ENCODE measurements at regions not wholly inside any gene's neighbourhood (a gene's known extent, or its start where the extent isn't known, plus 50 kb on each side); places are given as distances from the start of the nearest gene placed in this dataset.

- H2BK15ac ChIP-seq (ENCODE audit: low read length): no peak overlapping the region
- H3K36me3 ChIP-seq (replicated peaks in 1 of 2; ENCODE audit: control insufficient read depth in 2 of 2, insufficient read depth in 2 of 2, low read length in 2 of 2): no peaks in the 10 kb centered on the region
- H3K4me2 ChIP-seq (ENCODE audit: insufficient read depth, low read length, poor library complexity, severe bottlenecking): no peak overlapping the region
- no peak overlapping the region for H3K4ac ChIP-seq (ENCODE audit: low read length)
- H2BK12ac ChIP-seq (ENCODE audit: low read length): no peak overlapping the region
- H2BK5ac ChIP-seq (ENCODE audit: low read length): no peak overlapping the region
- peaks cover 0 to 2% of the 10 kb centered on the region in 2 donors for H3K4me1 ChIP-seq (ENCODE audit: control insufficient read depth in 2 of 2, insufficient read depth in 1 of 2, low read depth in 1 of 2, low read length in 2 of 2)
- H2BK120ac ChIP-seq (ENCODE audit: low read depth, low read length): no peak overlapping the region
- no peak overlapping the region for H2AFZ ChIP-seq (ENCODE audit: low read length)
- 100% methylated on average over 1 of the region's 3 CpGs; no CpG with 5 or more reads in 1 of the 2 donors for WGBS, 2 donors (ENCODE audit: extremely low coverage in 2 of 2, insufficient read length in 2 of 2, insufficient replicate concordance in 1 of 2)
- no peaks in the 10 kb centered on the region for H3K27me3 ChIP-seq (ENCODE audit: control insufficient read depth in 3 of 3, insufficient read depth in 3 of 3, low read depth in 1 of 3, low read length in 3 of 3)
- no peak overlapping the region for H3K4me3 ChIP-seq (ENCODE audit: low read length in 2 of 2)
- no peak overlapping the region for H4K8ac ChIP-seq (ENCODE audit: low read depth, low read length)
- H3K9ac ChIP-seq (ENCODE audit: low read depth, low read length, poor library complexity): no peak overlapping the region
- peaks cover 0 to 6% of the 10 kb centered on the region in 2 donors for H3K9me3 ChIP-seq (replicated peaks in 1 of 2; ENCODE audit: control insufficient read depth in 2 of 2, insufficient read depth in 1 of 2, low read depth in 1 of 2, low read length in 2 of 2)
- no peak for DNase-seq (ENCODE audit: low spot score)
- no peak overlapping the region for H3K27ac ChIP-seq (replicated peaks; ENCODE audit: low read length)
- H3K14ac ChIP-seq (ENCODE audit: low read length): no peak overlapping the region
- no peak overlapping the region for H3K18ac ChIP-seq (ENCODE audit: low read length)
- no peaks in the 10 kb centered on the region for H3K79me1 ChIP-seq (ENCODE audit: low read depth, low read length)
- no peak overlapping the region for H4K91ac ChIP-seq (ENCODE audit: low read depth, low read length, poor library complexity)
- H2AK5ac ChIP-seq (ENCODE audit: low read depth, low read length): no peak overlapping the region
- H3K23ac ChIP-seq (ENCODE audit: low read depth, low read length, poor library complexity): no peak overlapping the region
Measured at GRCh38 chr17:63250830-63251229, 195.3 kb downstream of the CYB561 start.

GRCh38 chr17:63258785-63259184 lies 187.3 kb downstream of the CYB561 start:
- no peak for DNase-seq (ENCODE audit: low spot score)
- no peak overlapping the region for H3K9ac ChIP-seq (ENCODE audit: low read depth, low read length, poor library complexity)
- no peak overlapping the region for H3K4ac ChIP-seq (ENCODE audit: low read length)
- H3K23ac ChIP-seq (ENCODE audit: low read depth, low read length, poor library complexity): no peak overlapping the region
- H3K14ac ChIP-seq (ENCODE audit: low read length): no peak overlapping the region
- no peak overlapping the region for H3K27ac ChIP-seq (replicated peaks; ENCODE audit: low read length)
- H3K79me1 ChIP-seq (ENCODE audit: low read depth, low read length): no peaks in the 10 kb centered on the region
- no peak overlapping the region for H3K4me3 ChIP-seq (ENCODE audit: low read length in 2 of 2)
- no peak overlapping the region for H2BK5ac ChIP-seq (ENCODE audit: low read length)
- no peak overlapping the region for H4K8ac ChIP-seq (ENCODE audit: low read depth, low read length)
- no peak overlapping the region for H3K4me2 ChIP-seq (ENCODE audit: insufficient read depth, low read length, poor library complexity, severe bottlenecking)
- H2BK120ac ChIP-seq (ENCODE audit: low read depth, low read length): no peak overlapping the region
- peaks cover 0 to 9% of the 10 kb centered on the region in 2 donors for H3K36me3 ChIP-seq (replicated peaks in 1 of 2; ENCODE audit: control insufficient read depth in 2 of 2, insufficient read depth in 2 of 2, low read length in 2 of 2)
- no peaks in the 10 kb centered on the region for H3K4me1 ChIP-seq (ENCODE audit: control insufficient read depth in 2 of 2, insufficient read depth in 1 of 2, low read depth in 1 of 2, low read length in 2 of 2)
- H2BK15ac ChIP-seq (ENCODE audit: low read length): no peak overlapping the region
- no CpG with 5 or more reads among the region's 3 CpGs for WGBS, 2 donors (ENCODE audit: extremely low coverage in 2 of 2, insufficient read length in 2 of 2, insufficient replicate concordance in 1 of 2)
- no peak overlapping the region for H3K18ac ChIP-seq (ENCODE audit: low read length)
- peaks cover 0 to 14% of the 10 kb centered on the region in 2 donors for H3K9me3 ChIP-seq (replicated peaks in 1 of 2; ENCODE audit: control insufficient read depth in 2 of 2, insufficient read depth in 1 of 2, low read depth in 1 of 2, low read length in 2 of 2)
- no peaks in the 10 kb centered on the region for H3K27me3 ChIP-seq (ENCODE audit: control insufficient read depth in 3 of 3, insufficient read depth in 3 of 3, low read depth in 1 of 3, low read length in 3 of 3)
- no peak overlapping the region for H2AFZ ChIP-seq (ENCODE audit: low read length)
- no peak overlapping the region for H2BK12ac ChIP-seq (ENCODE audit: low read length)
- no peak overlapping the region for H4K91ac ChIP-seq (ENCODE audit: low read depth, low read length, poor library complexity)
- H2AK5ac ChIP-seq (ENCODE audit: low read depth, low read length): no peak overlapping the region

- Histone ChIP-seq H3K4me1 (ENCODE audit: control insufficient read depth in 2 of 2, insufficient read depth in 1 of 2, low read depth in 1 of 2, low read length in 2 of 2) (no peaks in the 10 kb centered on the region), H3K9ac (ENCODE audit: low read depth, low read length, poor library complexity) (no peak overlapping the region), H2AK5ac (ENCODE audit: low read depth, low read length) (no peak overlapping the region), H2BK120ac (ENCODE audit: low read depth, low read length) (no peak overlapping the region), H2AFZ (ENCODE audit: low read length) (no peak overlapping the region), H3K79me1 (ENCODE audit: low read depth, low read length) (no peaks in the 10 kb centered on the region), H2BK5ac (ENCODE audit: low read length) (no peak overlapping the region), H3K4ac (ENCODE audit: low read length) (no peak overlapping the region), H4K8ac (ENCODE audit: low read depth, low read length) (no peak overlapping the region), H4K91ac (ENCODE audit: low read depth, low read length, poor library complexity) (no peak overlapping the region), H3K27ac (replicated peaks; ENCODE audit: low read length) (no peak overlapping the region), H3K27me3 (ENCODE audit: control insufficient read depth in 3 of 3, insufficient read depth in 3 of 3, low read depth in 1 of 3, low read length in 3 of 3) (no peaks in the 10 kb centered on the region), H3K36me3 (replicated peaks in 1 of 2; ENCODE audit: control insufficient read depth in 2 of 2, insufficient read depth in 2 of 2, low read length in 2 of 2) (peaks cover 0 to 14% of the 10 kb centered on the region in 2 donors), H3K18ac (ENCODE audit: low read length) (no peak overlapping the region), H2BK12ac (ENCODE audit: low read length) (no peak overlapping the region), H3K4me3 (ENCODE audit: low read length in 2 of 2) (no peak overlapping the region), H3K14ac (ENCODE audit: low read length) (no peak overlapping the region), H3K23ac (ENCODE audit: low read depth, low read length, poor library complexity) (no peak overlapping the region), H3K9me3 (replicated peaks in 1 of 2; ENCODE audit: control insufficient read depth in 2 of 2, insufficient read depth in 1 of 2, low read depth in 1 of 2, low read length in 2 of 2) (no peaks in the 10 kb centered on the region), H3K4me2 (ENCODE audit: insufficient read depth, low read length, poor library complexity, severe bottlenecking) (no peak overlapping the region), H2BK15ac (ENCODE audit: low read length) (no peak overlapping the region)
- no peak for DNase-seq (ENCODE audit: low spot score)
- no CpG with 5 or more reads among the region's 5 CpGs for WGBS, 2 donors (ENCODE audit: extremely low coverage in 2 of 2, insufficient read length in 2 of 2, insufficient replicate concordance in 1 of 2)
Measured at GRCh38 chr17:63262751-63263476, 183.2 kb downstream of the CYB561 start.

- Histone ChIP-seq H2BK12ac (ENCODE audit: low read length) (no peak overlapping the region), H2BK5ac (ENCODE audit: low read length) (no peak overlapping the region), H3K79me1 (ENCODE audit: low read depth, low read length) (no peaks in the 10 kb centered on the region), H4K91ac (ENCODE audit: low read depth, low read length, poor library complexity) (no peak overlapping the region), H2BK15ac (ENCODE audit: low read length) (no peak overlapping the region), H3K9me3 (replicated peaks in 1 of 2; ENCODE audit: control insufficient read depth in 2 of 2, insufficient read depth in 1 of 2, low read depth in 1 of 2, low read length in 2 of 2) (no peaks in the 10 kb centered on the region), H3K9ac (ENCODE audit: low read depth, low read length, poor library complexity) (no peak overlapping the region), H3K27ac (replicated peaks; ENCODE audit: low read length) (no peak overlapping the region), H3K18ac (ENCODE audit: low read length) (no peak overlapping the region), H2AFZ (ENCODE audit: low read length) (no peak overlapping the region), H4K8ac (ENCODE audit: low read depth, low read length) (no peak overlapping the region), H3K4me2 (ENCODE audit: insufficient read depth, low read length, poor library complexity, severe bottlenecking) (no peak overlapping the region), H3K27me3 (ENCODE audit: control insufficient read depth in 3 of 3, insufficient read depth in 3 of 3, low read depth in 1 of 3, low read length in 3 of 3) (no peaks in the 10 kb centered on the region), H3K14ac (ENCODE audit: low read length) (no peak overlapping the region), H3K36me3 (replicated peaks in 1 of 2; ENCODE audit: control insufficient read depth in 2 of 2, insufficient read depth in 2 of 2, low read length in 2 of 2) (peaks cover 0 to 31% of the 10 kb centered on the region in 2 donors), H3K4ac (ENCODE audit: low read length) (no peak overlapping the region), H2AK5ac (ENCODE audit: low read depth, low read length) (no peak overlapping the region), H3K4me3 (ENCODE audit: low read length in 2 of 2) (no peak overlapping the region), H3K4me1 (ENCODE audit: control insufficient read depth in 2 of 2, insufficient read depth in 1 of 2, low read depth in 1 of 2, low read length in 2 of 2) (no peaks in the 10 kb centered on the region), H2BK120ac (ENCODE audit: low read depth, low read length) (no peak overlapping the region), H3K23ac (ENCODE audit: low read depth, low read length, poor library complexity) (no peak overlapping the region)
- DNase-seq (ENCODE audit: low spot score): no peak
Measured at GRCh38 chr17:63265526-63265925, 180.6 kb downstream of the CYB561 start.

Measured in neuronal stem cell (in vitro differentiated cells).